ENCODE measurements at regions not wholly inside any gene's neighbourhood (a gene's known extent, or its start where the extent isn't known, plus 50 kb on each side); places are given as distances from the start of the nearest gene placed in this dataset.

- TF ChIP-seq HDGF (IDR thresholded peaks at IDR 0.05): no peak
- TF ChIP-seq CTCF (IDR thresholded peaks at IDR 0.05 in 2 of 3, conservative IDR thresholded peaks at IDR 0.05 in 1 of 3; ENCODE audit: control insufficient read depth in 2 of 3, extremely low read depth in 1 of 3, insufficient read depth in 1 of 3, low read depth in 3 of 3, low read length in 3 of 3): no peak
- no peak for TF ChIP-seq ELK1 (IDR thresholded peaks at IDR 0.05; ENCODE audit: low read depth, low read length)
- no peak for TF ChIP-seq ATF2 (IDR thresholded peaks at IDR 0.05; ENCODE audit: low read length)
- no peak for TF ChIP-seq POLR2A (IDR thresholded peaks at IDR 0.05; ENCODE audit: low read depth, low read length)
- no peak for TF ChIP-seq CREM (IDR thresholded peaks at IDR 0.05; ENCODE audit: low read depth)
Measured at GRCh38 chr15:31558840-31559239, 232.2 kb downstream of the KLF13 start.

Measured in GM12878 (cell line).